ENCODE measurements at regions not wholly inside any gene's neighbourhood (a gene's known extent, or its start where the extent isn't known, plus 50 kb on each side); places are given as distances from the start of the nearest gene placed in this dataset.

GRCh38 chr2:136178941-136179601 is 61.1 kb upstream of the CXCR4 start:
- TF ChIP-seq CTCF (tag by site-specific recombination; IDR thresholded peaks at IDR 0.05) (no peak), ZBTB26 (tag by site-specific recombination; optimal IDR thresholded peaks at IDR 0.05) (no peak), ZNF558 (tag by site-specific recombination; IDR thresholded peaks at IDR 0.05) (no peak), ZNF214 (tag by site-specific recombination; IDR thresholded peaks at IDR 0.05; ENCODE audit: borderline replicate concordance) (no peak), ZBTB8A (tag by site-specific recombination; IDR thresholded peaks at IDR 0.05) (no peak)
